ENCODE measurements at regions not wholly inside any gene's neighbourhood (a gene's known extent, or its start where the extent isn't known, plus 50 kb on each side); places are given as distances from the start of the nearest gene placed in this dataset.
"Not testable (repeated sequence)": the region's sequence is repeated elsewhere in the genome, so short reads cannot be mapped to it uniquely, and the experiment has no call there.

- H3K4me1 ChIP-seq (ENCODE audit: control insufficient read depth, insufficient read depth, low read length): no peaks in the 10 kb centered on the region
- H3K36me3 ChIP-seq (ENCODE audit: control insufficient read depth, insufficient read depth, low read length): no peaks in the 10 kb centered on the region
- H3K9me3 ChIP-seq (ENCODE audit: control insufficient read depth, low read length): no peaks in the 10 kb centered on the region
- no peak overlapping the region for H3K4me3 ChIP-seq (ENCODE audit: insufficient read depth, low read depth, low read length)
- no peaks in the 10 kb centered on the region for H3K27me3 ChIP-seq (ENCODE audit: control insufficient read depth, insufficient read depth, low read length, poor library complexity, severe bottlenecking)
- 91 to 95% methylated on average over 38 to 45 of the region's 50 CpGs for WGBS, 2 experiments
- H3K27ac ChIP-seq (ENCODE audit: insufficient read depth, low read depth, low read length, poor library complexity, severe bottlenecking): no peak overlapping the region
These were observed 773.3 kb upstream of the DEFB115 start for GRCh38 chr20:30484009-30484748.

GRCh38 chr20:30484749-30485070, 772.8 kb upstream of the DEFB115 start:
- Histone ChIP-seq H3K27ac (ENCODE audit: insufficient read depth, low read depth, low read length, poor library complexity, severe bottlenecking) (no peak overlapping the region), H3K4me3 (ENCODE audit: insufficient read depth, low read depth, low read length) (no peak overlapping the region), H3K27me3 (ENCODE audit: control insufficient read depth, insufficient read depth, low read length, poor library complexity, severe bottlenecking) (no peaks in the 10 kb centered on the region), H3K4me1 (ENCODE audit: control insufficient read depth, insufficient read depth, low read length) (no peaks in the 10 kb centered on the region), H3K36me3 (ENCODE audit: control insufficient read depth, insufficient read depth, low read length) (no peaks in the 10 kb centered on the region), H3K9me3 (ENCODE audit: control insufficient read depth, low read length) (no peaks in the 10 kb centered on the region)
- WGBS, 2 experiments: 94 to 96% methylated on average over 17 of the region's 17 CpGs

- H3K27ac ChIP-seq (ENCODE audit: insufficient read depth, low read depth, low read length, poor library complexity, severe bottlenecking): no peak overlapping the region
- 94 to 96% methylated on average over 50 of the region's 50 CpGs for WGBS, 2 experiments
- H3K36me3 ChIP-seq (ENCODE audit: control insufficient read depth, insufficient read depth, low read length): no peaks in the 10 kb centered on the region
- no peak overlapping the region for H3K4me3 ChIP-seq (ENCODE audit: insufficient read depth, low read depth, low read length)
- H3K27me3 ChIP-seq (ENCODE audit: control insufficient read depth, insufficient read depth, low read length, poor library complexity, severe bottlenecking): no peaks in the 10 kb centered on the region
- no peaks in the 10 kb centered on the region for H3K9me3 ChIP-seq (ENCODE audit: control insufficient read depth, low read length)
- no peaks in the 10 kb centered on the region for H3K4me1 ChIP-seq (ENCODE audit: control insufficient read depth, insufficient read depth, low read length)
These were observed 771.9 kb upstream of the DEFB115 start for GRCh38 chr20:30485331-30486102.

- Histone ChIP-seq H3K9me3 (ENCODE audit: control insufficient read depth, low read length) (no peaks in the 10 kb centered on the region), H3K27me3 (ENCODE audit: control insufficient read depth, insufficient read depth, low read length, poor library complexity, severe bottlenecking) (no peaks in the 10 kb centered on the region), H3K4me1 (ENCODE audit: control insufficient read depth, insufficient read depth, low read length) (no peaks in the 10 kb centered on the region), H3K4me3 (ENCODE audit: insufficient read depth, low read depth, low read length) (no peak overlapping the region), H3K27ac (ENCODE audit: insufficient read depth, low read depth, low read length, poor library complexity, severe bottlenecking) (no peak overlapping the region), H3K36me3 (ENCODE audit: control insufficient read depth, insufficient read depth, low read length) (no peaks in the 10 kb centered on the region)
- WGBS, 2 experiments: 94 to 96% methylated on average over 14 of the region's 14 CpGs
These were observed 771.4 kb upstream of the DEFB115 start for GRCh38 chr20:30486103-30486478.

GRCh38 chr20:30487461-30487860, 770.0 kb upstream of the DEFB115 start:
- not testable (repeated sequence) for H3K9me3 ChIP-seq (ENCODE audit: control insufficient read depth, low read length); H3K4me1 ChIP-seq (ENCODE audit: control insufficient read depth, insufficient read depth, low read length); H3K4me3 ChIP-seq (ENCODE audit: insufficient read depth, low read depth, low read length); H3K27me3 ChIP-seq (ENCODE audit: control insufficient read depth, insufficient read depth, low read length, poor library complexity, severe bottlenecking); H3K27ac ChIP-seq (ENCODE audit: insufficient read depth, low read depth, low read length, poor library complexity, severe bottlenecking); H3K36me3 ChIP-seq (ENCODE audit: control insufficient read depth, insufficient read depth, low read length)
- WGBS, 2 experiments: 94 to 96% methylated on average over 18 of the region's 18 CpGs

- Histone ChIP-seq H3K4me1 (ENCODE audit: control insufficient read depth, insufficient read depth, low read length) (no peaks in the 10 kb centered on the region), H3K4me3 (ENCODE audit: insufficient read depth, low read depth, low read length) (no peak overlapping the region), H3K27me3 (ENCODE audit: control insufficient read depth, insufficient read depth, low read length, poor library complexity, severe bottlenecking) (no peaks in the 10 kb centered on the region), H3K27ac (ENCODE audit: insufficient read depth, low read depth, low read length, poor library complexity, severe bottlenecking) (no peak overlapping the region), H3K9me3 (ENCODE audit: control insufficient read depth, low read length) (no peaks in the 10 kb centered on the region), H3K36me3 (ENCODE audit: control insufficient read depth, insufficient read depth, low read length) (no peaks in the 10 kb centered on the region)
- 94% methylated on average over 90 to 93 of the region's 97 CpGs for WGBS, 2 experiments
These were observed 769.2 kb upstream of the DEFB115 start for GRCh38 chr20:30487947-30488926.

GRCh38 chr20:30488941-30489613, 768.4 kb upstream of the DEFB115 start:
- Histone ChIP-seq H3K36me3 (ENCODE audit: control insufficient read depth, insufficient read depth, low read length) (no peaks in the 10 kb centered on the region), H3K27ac (ENCODE audit: insufficient read depth, low read depth, low read length, poor library complexity, severe bottlenecking) (no peak overlapping the region), H3K4me1 (ENCODE audit: control insufficient read depth, insufficient read depth, low read length) (no peaks in the 10 kb centered on the region), H3K27me3 (ENCODE audit: control insufficient read depth, insufficient read depth, low read length, poor library complexity, severe bottlenecking) (no peaks in the 10 kb centered on the region), H3K4me3 (ENCODE audit: insufficient read depth, low read depth, low read length) (no peak overlapping the region), H3K9me3 (ENCODE audit: control insufficient read depth, low read length) (no peaks in the 10 kb centered on the region)
- 69 to 74% methylated on average over 56 of the region's 56 CpGs for WGBS, 2 experiments

GRCh38 chr20:30489614-30490003, 767.9 kb upstream of the DEFB115 start:
- WGBS, 2 experiments: 72 to 82% methylated on average over 29 of the region's 29 CpGs
- no peaks in the 10 kb centered on the region for H3K4me1 ChIP-seq (ENCODE audit: control insufficient read depth, insufficient read depth, low read length)
- H3K27ac ChIP-seq (ENCODE audit: insufficient read depth, low read depth, low read length, poor library complexity, severe bottlenecking): no peak overlapping the region
- H3K36me3 ChIP-seq (ENCODE audit: control insufficient read depth, insufficient read depth, low read length): no peaks in the 10 kb centered on the region
- H3K4me3 ChIP-seq (ENCODE audit: insufficient read depth, low read depth, low read length): no peak overlapping the region
- H3K9me3 ChIP-seq (ENCODE audit: control insufficient read depth, low read length): no peaks in the 10 kb centered on the region
- H3K27me3 ChIP-seq (ENCODE audit: control insufficient read depth, insufficient read depth, low read length, poor library complexity, severe bottlenecking): no peaks in the 10 kb centered on the region

- 89 to 92% methylated on average over 15 of the region's 15 CpGs for WGBS, 2 experiments
- no peak overlapping the region for H3K4me3 ChIP-seq (ENCODE audit: insufficient read depth, low read depth, low read length)
- no peaks in the 10 kb centered on the region for H3K9me3 ChIP-seq (ENCODE audit: control insufficient read depth, low read length)
- H3K27ac ChIP-seq (ENCODE audit: insufficient read depth, low read depth, low read length, poor library complexity, severe bottlenecking): no peak overlapping the region
- H3K27me3 ChIP-seq (ENCODE audit: control insufficient read depth, insufficient read depth, low read length, poor library complexity, severe bottlenecking): no peaks in the 10 kb centered on the region
- H3K36me3 ChIP-seq (ENCODE audit: control insufficient read depth, insufficient read depth, low read length): no peaks in the 10 kb centered on the region
- no peaks in the 10 kb centered on the region for H3K4me1 ChIP-seq (ENCODE audit: control insufficient read depth, insufficient read depth, low read length)
These were observed 766.4 kb upstream of the DEFB115 start for GRCh38 chr20:30491016-30491415.

All from ectodermal cell (in vitro differentiated cells).